ENCODE measurements at regions not wholly inside any gene's neighbourhood (a gene's known extent, or its start where the extent isn't known, plus 50 kb on each side); places are given as distances from the start of the nearest gene placed in this dataset.

DNA sequence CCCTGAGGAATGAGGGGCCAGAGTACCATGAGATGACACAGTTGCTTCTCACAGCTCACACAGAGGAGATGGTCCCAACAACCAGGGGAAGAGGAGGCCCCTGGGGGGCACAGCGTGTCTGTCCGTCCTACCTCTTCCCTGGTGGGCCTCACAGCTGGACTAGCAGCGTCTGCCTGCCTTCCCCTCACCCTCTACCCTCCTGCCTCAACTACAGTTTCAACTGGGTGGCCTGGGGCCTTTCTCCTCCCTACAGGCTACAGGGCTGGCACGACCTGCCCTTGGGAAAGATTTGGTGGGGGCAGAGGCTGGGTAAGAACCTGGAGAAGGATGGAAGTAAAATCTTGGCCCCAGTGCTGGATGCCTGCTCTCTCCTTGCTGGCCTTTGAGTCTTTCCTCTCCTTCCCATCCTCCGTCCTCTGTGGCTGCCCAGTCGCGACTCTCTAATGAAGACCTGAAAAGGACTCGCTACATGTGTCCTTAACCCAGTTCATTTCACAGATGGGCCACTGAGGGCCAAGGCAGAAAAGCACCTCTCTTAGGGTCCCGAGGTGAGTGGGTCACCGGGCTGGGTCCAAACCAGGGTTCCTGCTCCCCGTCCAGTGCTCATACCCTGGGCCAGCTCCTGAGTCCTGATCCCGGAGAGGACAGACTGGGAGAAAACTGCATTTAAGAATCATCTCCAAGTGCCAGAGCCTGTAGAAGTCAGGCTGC is 232.5 kb downstream of the BCL11B start:
- TF ChIP-seq EP300 (IDR thresholded peaks at IDR 0.05) (no peak), POLR2A (IDR thresholded peaks at IDR 0.05) (no peak)
- TF ChIP-seq, protein P1, sequence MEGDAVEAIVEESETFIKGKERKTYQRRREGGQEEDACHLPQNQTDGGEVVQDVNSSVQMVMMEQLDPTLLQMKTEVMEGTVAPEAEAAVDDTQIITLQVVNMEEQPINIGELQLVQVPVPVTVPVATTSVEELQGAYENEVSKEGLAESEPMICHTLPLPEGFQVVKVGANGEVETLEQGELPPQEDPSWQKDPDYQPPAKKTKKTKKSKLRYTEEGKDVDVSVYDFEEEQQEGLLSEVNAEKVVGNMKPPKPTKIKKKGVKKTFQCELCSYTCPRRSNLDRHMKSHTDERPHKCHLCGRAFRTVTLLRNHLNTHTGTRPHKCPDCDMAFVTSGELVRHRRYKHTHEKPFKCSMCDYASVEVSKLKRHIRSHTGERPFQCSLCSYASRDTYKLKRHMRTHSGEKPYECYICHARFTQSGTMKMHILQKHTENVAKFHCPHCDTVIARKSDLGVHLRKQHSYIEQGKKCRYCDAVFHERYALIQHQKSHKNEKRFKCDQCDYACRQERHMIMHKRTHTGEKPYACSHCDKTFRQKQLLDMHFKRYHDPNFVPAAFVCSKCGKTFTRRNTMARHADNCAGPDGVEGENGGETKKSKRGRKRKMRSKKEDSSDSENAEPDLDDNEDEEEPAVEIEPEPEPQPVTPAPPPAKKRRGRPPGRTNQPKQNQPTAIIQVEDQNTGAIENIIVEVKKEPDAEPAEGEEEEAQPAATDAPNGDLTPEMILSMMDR (IDR thresholded peaks at IDR 0.05), result no peak
